Mesendoderm (in vitro differentiated cells): ENCODE measurements at regions not wholly inside any gene's neighbourhood (a gene's known extent, or its start where the extent isn't known, plus 50 kb on each side); places are given as distances from the start of the nearest gene placed in this dataset.
A peak's percentile ranks its signal among the peaks of the same experiment; 100 is the strongest.

Experiments used
- DNase-seq: peaks from one replicate; pipeline ENCODE4 v3.0.0; 2013
- H2AK5ac ChIP-seq: 2 replicates; pipeline ENCODE4 v1.6.1; 2013; ENCODE audit warnings: low read length, inconsistent platforms
- H2BK120ac ChIP-seq: 2 replicates; pipeline ENCODE4 v1.6.1; 2013; ENCODE audit warnings: low read depth, mild to moderate bottlenecking, low read length, moderate library complexity, mixed read lengths
- H2BK15ac ChIP-seq: replicated peaks from 2 replicates; pipeline ENCODE4 v1.6.1; 2013; ENCODE audit warnings: low read depth, mild to moderate bottlenecking, moderate library complexity
- H2BK5ac ChIP-seq: 2 replicates; pipeline ENCODE4 v1.6.1; 2013; ENCODE audit warnings: low read length, inconsistent platforms
- H3K18ac ChIP-seq: 2 replicates; pipeline ENCODE4 v1.6.1; 2013; ENCODE audit warnings: mild to moderate bottlenecking, low read length, mixed read lengths
- H3K23ac ChIP-seq: one replicate; pipeline ENCODE4 v1.6.1; 2013; ENCODE audit warnings: low read length
- H3K27ac ChIP-seq: 2 replicates; pipeline ENCODE4 v1.5.1; 2013; ENCODE audit warnings: low read depth, mild to moderate bottlenecking, inconsistent platforms, low read length, moderate library complexity
- H3K27me3 ChIP-seq: 2 replicates; pipeline ENCODE4 v1.6.1; 2013; ENCODE audit warnings: low read length, control low read depth, mild to moderate bottlenecking, inconsistent platforms; ENCODE audit not compliant: insufficient read depth, poor library complexity
- H3K36me3 ChIP-seq: 2 replicates; pipeline ENCODE4 v1.6.1; 2013; ENCODE audit warnings: low read length, inconsistent platforms; ENCODE audit not compliant: control insufficient read depth, insufficient read depth
- H3K4ac ChIP-seq: one replicate; pipeline ENCODE4 v1.6.1; 2013; ENCODE audit warnings: low read depth, mild to moderate bottlenecking, low read length, moderate library complexity
- H3K4me1 ChIP-seq: 2 replicates; pipeline ENCODE4 v1.6.1; 2013; ENCODE audit warnings: low read depth, low read length, inconsistent platforms; ENCODE audit not compliant: control insufficient read depth
- H3K4me2 ChIP-seq: 2 replicates; pipeline ENCODE4 v1.6.1; 2013; ENCODE audit warnings: low read length
- H3K4me3 ChIP-seq: 2 replicates; pipeline ENCODE4 v1.5.1; 2013; ENCODE audit warnings: mild to moderate bottlenecking, low read length
- H3K56ac ChIP-seq: one replicate; pipeline ENCODE4 v1.6.1; 2013; ENCODE audit warnings: low read length
- H3K79me1 ChIP-seq: 2 replicates; pipeline ENCODE4 v1.6.1; 2013; ENCODE audit warnings: low read length, inconsistent platforms
- H3K79me2 ChIP-seq: 2 replicates; pipeline ENCODE4 v1.6.1; 2013; ENCODE audit warnings: mild to moderate bottlenecking, low read length; ENCODE audit not compliant: control insufficient read depth, insufficient read depth
- H3K9ac ChIP-seq: 2 replicates; pipeline ENCODE4 v1.6.1; 2013; ENCODE audit warnings: low read length, inconsistent platforms
- H4K5ac ChIP-seq: one replicate; pipeline ENCODE4 v1.6.1; 2013; ENCODE audit warnings: low read length
- H4K8ac ChIP-seq: one replicate; pipeline ENCODE4 v1.6.1; 2013; ENCODE audit warnings: low read depth, mild to moderate bottlenecking, control low read depth, low read length, moderate library complexity
- WGBS: extraction: QIAGEN DNeasy Blood & Tissue Kit; methylation state at CpG from one replicate; pipeline ENCODE4 v1.1.7; 2013; ENCODE audit warnings: low lambda C conversion rate, missing lambda C conversion rate; ENCODE audit not compliant: insufficient coverage; ENCODE audit errors: extremely low coverage; 5-methylcytosine and 5-hydroxymethylcytosine counted together

GRCh38 chr4:186943411-186943810 lies 219.8 kb upstream of the FAT1 start:
- Histone ChIP-seq H3K56ac (no peak overlapping the region), H3K4ac (no peak overlapping the region), H3K27ac (no peak overlapping the region), H2BK5ac (no peak overlapping the region), H3K4me3 (no peak overlapping the region), H2AK5ac (no peak overlapping the region), H3K4me2 (no peak overlapping the region), H3K36me3 (no peaks in the 10 kb centered on the region), H3K9ac (no peak overlapping the region), H3K18ac (no peak overlapping the region), H4K8ac (no peak overlapping the region), H4K5ac (no peak overlapping the region), H3K79me1 (no peaks in the 10 kb centered on the region), H3K4me1 (no peaks in the 10 kb centered on the region), H3K79me2 (no peaks in the 10 kb centered on the region), H2BK120ac (no peak overlapping the region), H3K23ac (no peak overlapping the region), H3K27me3 (no peaks in the 10 kb centered on the region), H2BK15ac (no peak overlapping the region)
- WGBS: no CpG with 5 or more reads among the region's 2 CpGs
- DNase-seq: no peak

DNA sequence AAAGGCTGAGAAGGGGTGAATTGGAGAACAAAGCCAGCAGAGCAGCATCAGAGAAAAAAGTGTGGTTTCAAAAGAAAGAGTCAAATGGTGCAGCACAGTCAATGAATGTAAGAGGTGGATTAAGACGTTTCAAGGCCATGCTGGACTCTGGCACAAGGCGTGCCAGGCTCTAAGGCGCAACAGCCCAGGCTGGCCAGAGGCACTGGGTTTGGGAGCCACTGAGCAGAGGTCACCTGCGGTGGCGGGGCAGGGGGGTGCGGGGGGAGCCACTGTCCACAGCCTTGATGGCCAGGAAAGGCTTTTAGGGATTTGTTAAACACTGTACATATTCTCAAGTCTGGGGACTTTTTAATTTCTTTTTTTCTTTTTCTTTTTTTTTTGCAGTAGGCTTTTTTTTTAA lies 222.5 kb upstream of the FAT1 start:
- H3K18ac ChIP-seq: no peak overlapping the region

DNA sequence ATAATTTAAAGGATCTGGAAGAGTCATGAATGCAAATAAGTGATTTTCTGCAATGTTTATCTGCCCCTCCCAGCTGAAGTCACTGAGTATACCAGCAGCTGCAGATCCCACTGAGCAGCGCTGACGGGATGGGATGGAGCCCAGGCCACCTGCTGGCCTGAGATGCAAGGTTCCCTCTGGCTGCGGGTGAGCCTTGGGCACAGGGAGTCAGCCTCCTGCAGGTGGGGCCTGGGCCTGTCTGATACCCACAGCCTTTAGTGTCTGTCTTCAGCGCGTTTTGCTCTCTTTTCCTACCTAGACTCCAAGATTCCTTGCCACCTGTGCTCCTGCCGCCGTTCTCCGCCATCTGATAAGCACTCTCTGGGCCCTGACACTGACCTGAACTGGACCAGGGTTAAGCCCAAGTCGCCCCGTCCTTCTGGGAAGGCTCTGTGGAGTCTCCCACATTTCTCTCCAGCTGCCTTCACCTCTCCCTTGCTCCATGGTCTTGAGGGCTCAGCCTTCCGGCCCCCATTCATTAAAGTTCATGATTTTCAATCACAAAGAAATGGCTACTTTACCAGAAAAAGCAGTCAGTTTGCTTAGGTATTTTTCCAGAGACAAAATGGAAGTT lies 223.1 kb upstream of the FAT1 start:
- H3K79me1 ChIP-seq: no peaks in the 10 kb centered on the region
- no peak overlapping the region for H2BK15ac ChIP-seq
- no peak overlapping the region for H3K4me3 ChIP-seq
- H3K18ac ChIP-seq: no peak overlapping the region
- H3K27me3 ChIP-seq: no peaks in the 10 kb centered on the region
- H2BK5ac ChIP-seq: no peak overlapping the region
- no CpG with 5 or more reads among the region's 11 CpGs for WGBS
- H3K36me3 ChIP-seq: no peaks in the 10 kb centered on the region
- no peak overlapping the region for H3K23ac ChIP-seq
- H4K8ac ChIP-seq: no peak overlapping the region
- no peak overlapping the region for H3K4ac ChIP-seq
- H3K79me2 ChIP-seq: no peaks in the 10 kb centered on the region
- H3K4me2 ChIP-seq: no peak overlapping the region
- no peak overlapping the region for H2AK5ac ChIP-seq
- no peak overlapping the region for H3K27ac ChIP-seq
- H3K4me1 ChIP-seq: no peaks in the 10 kb centered on the region
- H4K5ac ChIP-seq: no peak overlapping the region
- no peak overlapping the region for H2BK120ac ChIP-seq
- H3K9ac ChIP-seq: no peak overlapping the region
- no peak overlapping the region for H3K56ac ChIP-seq
- DNase-seq: peak; percentile 72

More for the DNA sequence above, 222.5 kb upstream of the FAT1 start:
- Histone ChIP-seq H2BK5ac (no peak overlapping the region), H2BK15ac (no peak overlapping the region), H4K5ac (no peak overlapping the region), H3K4me3 (no peak overlapping the region), H4K8ac (no peak overlapping the region), H3K4me1 (no peaks in the 10 kb centered on the region), H3K79me1 (no peaks in the 10 kb centered on the region), H3K27ac (no peak overlapping the region), H2AK5ac (no peak overlapping the region), H3K27me3 (no peaks in the 10 kb centered on the region), H3K36me3 (no peaks in the 10 kb centered on the region), H3K23ac (no peak overlapping the region), H3K4ac (no peak overlapping the region), H3K56ac (no peak overlapping the region), H3K9ac (no peak overlapping the region), H3K4me2 (no peak overlapping the region), H2BK120ac (no peak overlapping the region), H3K79me2 (no peaks in the 10 kb centered on the region)
- no CpG with 5 or more reads among the region's 6 CpGs for WGBS
- DNase-seq: no peak

DNA sequence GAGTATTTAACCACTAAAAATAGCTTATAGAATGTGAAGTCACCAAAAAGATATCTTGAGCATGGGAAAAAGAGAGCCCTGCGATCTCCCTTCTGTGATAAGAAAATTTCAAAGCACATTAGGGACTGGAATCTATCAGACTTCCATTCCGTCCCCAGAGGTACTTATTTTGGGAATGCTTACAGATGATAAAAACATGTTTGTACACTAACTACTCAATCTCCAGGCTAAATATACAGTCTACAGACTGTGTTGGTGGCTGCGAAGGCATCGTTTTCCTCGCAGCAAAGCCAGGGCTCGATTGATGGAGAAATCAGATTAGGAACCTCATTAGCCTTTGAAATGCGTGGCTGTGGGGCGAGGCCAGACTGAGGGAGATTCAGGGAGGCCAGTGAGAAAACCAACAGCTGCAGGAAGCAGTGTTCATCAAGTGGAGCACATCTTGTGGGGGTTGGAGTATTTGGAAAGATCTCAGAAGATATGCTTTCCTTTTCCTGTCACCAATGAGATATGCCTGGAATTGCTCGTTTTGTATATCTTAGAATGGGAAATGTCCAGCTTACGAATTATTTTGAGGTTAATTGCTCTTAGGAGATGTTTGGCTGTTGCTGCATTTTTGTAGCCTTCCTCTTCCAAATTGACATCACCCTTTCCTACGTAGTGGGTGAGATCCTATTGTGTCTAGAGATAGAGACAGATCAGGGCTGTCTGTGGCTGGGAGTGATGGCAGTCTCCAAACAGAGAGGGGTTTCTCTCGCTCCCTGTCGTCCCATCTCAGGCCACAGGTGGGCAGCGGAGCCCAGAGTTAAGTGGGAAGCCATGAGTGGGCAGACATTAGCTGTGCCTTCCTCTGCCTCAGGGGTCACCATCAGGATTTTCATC lies 224.9 kb upstream of the FAT1 start:
- H3K23ac ChIP-seq: no peak overlapping the region
- H4K5ac ChIP-seq: no peak overlapping the region
- WGBS: no CpG with 5 or more reads among the region's 14 CpGs
- H3K36me3 ChIP-seq: no peaks in the 10 kb centered on the region
- H3K4me2 ChIP-seq: no peak overlapping the region
- no peak overlapping the region for H2BK120ac ChIP-seq
- H3K4me3 ChIP-seq: no peak overlapping the region
- no peaks in the 10 kb centered on the region for H3K27me3 ChIP-seq
- H3K4ac ChIP-seq: no peak overlapping the region
- H3K9ac ChIP-seq: no peak overlapping the region
- H3K79me1 ChIP-seq: no peaks in the 10 kb centered on the region
- H2BK5ac ChIP-seq: no peak overlapping the region
- no peak overlapping the region for H4K8ac ChIP-seq
- H3K56ac ChIP-seq: no peak overlapping the region
- H3K4me1 ChIP-seq: no peaks in the 10 kb centered on the region
- no peak overlapping the region for H2BK15ac ChIP-seq
- H3K27ac ChIP-seq: no peak overlapping the region
- H3K18ac ChIP-seq: no peak overlapping the region
- no peak overlapping the region for H2AK5ac ChIP-seq
- DNase-seq: peak; percentile 74
- no peaks in the 10 kb centered on the region for H3K79me2 ChIP-seq

DNA sequence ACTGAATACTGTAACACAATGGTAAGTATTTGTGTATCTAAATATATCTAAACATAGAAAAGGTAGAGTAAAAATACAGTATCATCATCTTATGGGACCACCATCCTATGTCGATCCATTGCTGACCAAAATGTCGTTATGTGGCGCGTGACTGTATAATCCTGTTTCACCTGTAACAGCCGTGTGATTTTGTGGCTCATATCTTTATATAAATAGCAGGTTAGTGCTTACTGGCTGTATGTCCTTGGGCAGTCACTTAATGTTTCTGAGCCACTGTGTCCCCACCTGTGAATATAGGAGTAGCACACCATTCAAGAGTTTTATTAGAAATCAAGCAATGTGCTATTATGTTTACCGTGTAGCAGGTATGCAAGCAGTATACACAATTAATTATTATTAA lies 226.2 kb upstream of the FAT1 start:
- Histone ChIP-seq H3K79me1 (no peaks in the 10 kb centered on the region), H3K27ac (no peak overlapping the region), H2BK15ac (no peak overlapping the region), H3K9ac (no peak overlapping the region), H3K4ac (no peak overlapping the region), H3K4me2 (no peak overlapping the region), H2BK5ac (no peak overlapping the region), H4K8ac (no peak overlapping the region), H3K4me1 (no peaks in the 10 kb centered on the region), H3K27me3 (no peaks in the 10 kb centered on the region), H2AK5ac (no peak overlapping the region), H3K23ac (no peak overlapping the region), H3K36me3 (no peaks in the 10 kb centered on the region), H4K5ac (no peak overlapping the region), H2BK120ac (no peak overlapping the region), H3K79me2 (no peaks in the 10 kb centered on the region), H3K4me3 (no peak overlapping the region), H3K18ac (no peak overlapping the region), H3K56ac (no peak overlapping the region)
- no peak for DNase-seq
- no CpG with 5 or more reads among the region's 6 CpGs for WGBS
